ENCODE measurements at regions not wholly inside any gene's neighbourhood (a gene's known extent, or its start where the extent isn't known, plus 50 kb on each side); places are given as distances from the start of the nearest gene placed in this dataset.
"Not testable (repeated sequence)": the region's sequence is repeated elsewhere in the genome, so short reads cannot be mapped to it uniquely, and the experiment has no call there.

DNA sequence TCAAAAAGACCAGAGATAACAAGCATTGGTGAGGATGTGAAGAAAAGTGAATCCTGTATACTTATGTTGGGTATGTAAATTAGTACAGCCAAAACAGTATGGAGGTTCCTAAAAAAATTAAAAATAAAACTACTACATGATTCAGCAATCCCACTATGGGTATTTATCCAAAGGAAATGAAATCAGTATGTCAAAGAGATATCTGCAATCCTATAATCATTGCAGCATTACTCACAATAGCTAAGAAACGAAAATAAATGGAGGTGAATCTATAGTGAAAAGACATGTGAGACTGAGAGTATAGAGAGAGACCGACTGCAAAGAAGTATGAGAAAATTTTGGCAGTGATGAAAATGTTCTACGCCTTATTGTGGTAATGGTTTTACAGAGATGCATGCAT lies 139.2 kb upstream of the TMEM168 start:
- no peak for DNase-seq
- no peaks in the 10 kb centered on the region for H3K9me3 ChIP-seq
- H3K4me1 ChIP-seq: no peaks in the 10 kb centered on the region
- no peaks in the 10 kb centered on the region for H3K36me3 ChIP-seq
- no peak overlapping the region for H3K4me3 ChIP-seq (ENCODE audit: low read depth, low read length)
- no peak for TF ChIP-seq CTCF (IDR thresholded peaks at IDR 0.05; ENCODE audit: low read depth, low read length)
- no peaks in the 10 kb centered on the region for H3K27me3 ChIP-seq

GRCh38 chr7:112926018-112926417 lies 135.8 kb upstream of the TMEM168 start:
- Histone ChIP-seq H3K36me3 (no peaks in the 10 kb centered on the region), H3K27me3 (no peaks in the 10 kb centered on the region), H3K4me3 (ENCODE audit: low read depth, low read length) (no peak overlapping the region), H3K4me1 (no peaks in the 10 kb centered on the region), H3K9me3 (no peaks in the 10 kb centered on the region)
- DNase-seq: no peak
- TF ChIP-seq CTCF (IDR thresholded peaks at IDR 0.05; ENCODE audit: low read depth, low read length): no peak

GRCh38 chr7:112922546-112922945 lies 132.4 kb upstream of the TMEM168 start:
- H3K36me3 ChIP-seq; H3K4me3 ChIP-seq (ENCODE audit: low read depth, low read length); DNase-seq; H3K27me3 ChIP-seq; H3K9me3 ChIP-seq; H3K4me1 ChIP-seq: not testable (repeated sequence)

DNA sequence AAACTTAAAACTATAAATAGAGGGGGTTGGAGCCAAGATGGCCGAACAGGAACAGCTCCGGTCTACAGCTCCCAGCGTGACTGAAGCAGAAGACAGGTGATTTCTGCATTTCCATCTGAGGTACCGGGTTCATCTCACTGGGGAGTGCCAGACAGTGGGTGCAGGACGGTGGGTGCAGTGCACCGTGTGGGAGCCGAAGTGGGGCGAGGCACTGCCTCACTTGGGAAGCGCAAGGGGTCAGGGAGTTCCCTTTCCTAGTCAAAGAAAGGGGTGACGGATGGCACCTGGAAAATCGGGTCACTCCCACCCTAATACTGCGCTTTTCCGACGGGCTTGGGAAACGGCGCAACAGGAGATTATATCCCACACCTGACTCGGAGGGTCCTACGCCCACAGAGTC lies 126.2 kb upstream of the TMEM168 start:
- not testable (repeated sequence) for DNase-seq

DNA sequence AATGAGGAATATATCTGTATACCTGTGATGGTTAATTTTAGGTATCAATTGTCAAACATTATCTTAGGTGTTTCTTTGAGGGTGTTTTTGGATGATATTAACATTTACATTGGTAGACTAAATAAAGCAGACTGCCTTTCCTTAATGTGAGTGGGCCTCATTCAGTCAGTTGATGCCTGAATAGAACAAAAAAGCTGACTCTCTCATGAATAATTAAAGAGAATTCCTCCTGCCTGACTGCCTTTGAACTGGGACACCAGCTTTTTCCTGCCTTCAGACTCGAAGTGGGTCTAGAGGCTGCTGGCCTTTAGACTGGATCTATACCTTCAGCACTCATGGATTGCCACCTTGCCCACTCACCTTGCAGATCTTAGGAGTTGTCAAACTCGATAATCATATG lies 117.9 kb upstream of the TMEM168 start:
- Histone ChIP-seq H3K9me3 (no peaks in the 10 kb centered on the region), H3K36me3 (no peaks in the 10 kb centered on the region), H3K4me1 (no peaks in the 10 kb centered on the region), H3K4me3 (ENCODE audit: low read depth, low read length) (no peak overlapping the region), H3K27me3 (no peaks in the 10 kb centered on the region)
- no peak for DNase-seq
- TF ChIP-seq CTCF (IDR thresholded peaks at IDR 0.05; ENCODE audit: low read depth, low read length): no peak

More for the DNA sequence above, 126.2 kb upstream of the TMEM168 start:
- H3K36me3 ChIP-seq; H3K27me3 ChIP-seq; H3K4me1 ChIP-seq; H3K4me3 ChIP-seq (ENCODE audit: low read depth, low read length); H3K9me3 ChIP-seq: not testable (repeated sequence)

- H3K4me1 ChIP-seq: no peaks in the 10 kb centered on the region
- no peaks in the 10 kb centered on the region for H3K27me3 ChIP-seq
- no peaks in the 10 kb centered on the region for H3K9me3 ChIP-seq
- no peak for TF ChIP-seq CTCF (IDR thresholded peaks at IDR 0.05; ENCODE audit: low read depth, low read length)
- no peak overlapping the region for H3K4me3 ChIP-seq (ENCODE audit: low read depth, low read length)
- no peaks in the 10 kb centered on the region for H3K36me3 ChIP-seq
- no peak for DNase-seq
Measured at GRCh38 chr7:112907658-112908057, 117.5 kb upstream of the TMEM168 start.

DNA sequence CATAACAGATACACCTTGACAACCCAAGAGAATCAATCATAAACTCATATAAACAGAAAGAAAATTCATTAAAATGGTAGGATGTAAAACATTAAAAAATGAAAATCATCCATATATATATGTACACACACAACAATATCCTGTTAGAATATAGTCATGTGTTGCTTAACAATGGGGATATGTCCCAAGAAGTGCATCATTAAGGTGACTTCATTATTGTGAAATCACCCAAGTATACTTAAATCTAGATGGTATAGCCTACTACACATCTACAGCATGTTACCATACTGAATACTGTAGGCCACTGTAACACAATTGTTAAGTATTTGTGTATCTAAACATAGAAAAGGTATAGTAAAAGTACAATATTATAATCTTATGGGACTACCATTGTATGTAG lies 115.8 kb upstream of the TMEM168 start:
- no peaks in the 10 kb centered on the region for H3K9me3 ChIP-seq
- no peak for TF ChIP-seq CTCF (IDR thresholded peaks at IDR 0.05; ENCODE audit: low read depth, low read length)
- H3K4me1 ChIP-seq: no peaks in the 10 kb centered on the region
- no peaks in the 10 kb centered on the region for H3K36me3 ChIP-seq
- H3K4me3 ChIP-seq (ENCODE audit: low read depth, low read length): no peak overlapping the region
- H3K27me3 ChIP-seq: no peaks in the 10 kb centered on the region
- no peak for DNase-seq
